Omental fat pad (tissue), 3 donors: ENCODE measurements at regions not wholly inside any gene's neighbourhood (a gene's known extent, or its start where the extent isn't known, plus 50 kb on each side); places are given as distances from the start of the nearest gene placed in this dataset.

Experiments used
- ATAC-seq: fragments of 150-250 bp; one replicate; pipeline ENCODE4 v1.9.1; 2016; ENCODE audit warnings: mild to moderate bottlenecking, moderate library complexity; ENCODE audit not compliant: low FRiP score
- DNase-seq: peaks from one replicate; pipeline ENCODE4 v3.0.0-alpha.2; 2019; ENCODE audit warnings: low spot score
- TF ChIP-seq, protein P1 (sequence below), 3 donors: fragments of 450-650 bp; IDR thresholded peaks; one replicate each; pipeline ENCODE4 v1.5.1; 2016 to 2017; ENCODE audit warnings: antibody characterized with exemption in 3 of 3, mild to moderate bottlenecking in 3 of 3, moderate library complexity in 2 of 3

- ATAC-seq, result no peak
- TF ChIP-seq, protein P1, sequence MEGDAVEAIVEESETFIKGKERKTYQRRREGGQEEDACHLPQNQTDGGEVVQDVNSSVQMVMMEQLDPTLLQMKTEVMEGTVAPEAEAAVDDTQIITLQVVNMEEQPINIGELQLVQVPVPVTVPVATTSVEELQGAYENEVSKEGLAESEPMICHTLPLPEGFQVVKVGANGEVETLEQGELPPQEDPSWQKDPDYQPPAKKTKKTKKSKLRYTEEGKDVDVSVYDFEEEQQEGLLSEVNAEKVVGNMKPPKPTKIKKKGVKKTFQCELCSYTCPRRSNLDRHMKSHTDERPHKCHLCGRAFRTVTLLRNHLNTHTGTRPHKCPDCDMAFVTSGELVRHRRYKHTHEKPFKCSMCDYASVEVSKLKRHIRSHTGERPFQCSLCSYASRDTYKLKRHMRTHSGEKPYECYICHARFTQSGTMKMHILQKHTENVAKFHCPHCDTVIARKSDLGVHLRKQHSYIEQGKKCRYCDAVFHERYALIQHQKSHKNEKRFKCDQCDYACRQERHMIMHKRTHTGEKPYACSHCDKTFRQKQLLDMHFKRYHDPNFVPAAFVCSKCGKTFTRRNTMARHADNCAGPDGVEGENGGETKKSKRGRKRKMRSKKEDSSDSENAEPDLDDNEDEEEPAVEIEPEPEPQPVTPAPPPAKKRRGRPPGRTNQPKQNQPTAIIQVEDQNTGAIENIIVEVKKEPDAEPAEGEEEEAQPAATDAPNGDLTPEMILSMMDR (IDR thresholded peaks at IDR 0.05), result no peak
- DNase-seq, result no peak
Measured at GRCh38 chrX:139121616-139122286, 408.8 kb upstream of the F9 start.

DNA sequence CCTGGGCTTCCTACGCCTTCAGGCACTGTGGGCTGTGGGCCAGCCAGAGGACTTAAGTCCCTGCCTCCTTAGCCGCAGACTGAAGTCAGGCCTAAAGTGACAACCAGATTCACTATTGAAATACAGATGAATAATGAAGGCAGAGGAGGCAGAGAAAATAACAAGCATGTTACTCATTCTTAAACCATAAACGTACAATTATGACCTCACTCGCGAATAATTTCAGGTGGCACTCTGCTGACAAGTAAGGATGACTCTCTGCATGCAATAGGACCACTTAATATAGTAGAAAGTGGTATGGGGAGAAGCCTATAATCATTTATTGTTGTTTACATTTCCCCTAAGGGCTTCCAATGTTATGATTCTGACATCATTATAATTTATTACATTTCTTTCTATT is 409.2 kb upstream of the FGF13 start:
- ATAC-seq (no peak), DNase-seq (no peak)
- TF ChIP-seq, protein P1 (IDR thresholded peaks at IDR 0.05), result no peak

GRCh38 chrX:139113708-139114107 is 402.2 kb upstream of the FGF13 start:
- ATAC-seq (no peak), DNase-seq (no peak)
- TF ChIP-seq, protein P1 (IDR thresholded peaks at IDR 0.05), result no peak

GRCh38 chrX:139112432-139112831 is 400.9 kb upstream of the FGF13 start:
- no peak for ATAC-seq
- TF ChIP-seq, protein P1 (IDR thresholded peaks at IDR 0.05), result no peak
- DNase-seq, result no peak

GRCh38 chrX:139106069-139106468 is 394.6 kb upstream of the FGF13 start:
- TF ChIP-seq, protein P1 (IDR thresholded peaks at IDR 0.05), result no peak
- no peak for DNase-seq
- ATAC-seq, result no peak

- DNase-seq, result no peak
- no peak for ATAC-seq
- TF ChIP-seq, protein P1 (IDR thresholded peaks at IDR 0.05), result no peak
Measured at GRCh38 chrX:139094671-139095592, 383.4 kb upstream of the FGF13 start.
